Fibroblast of lung (primary cell): ENCODE measurements at regions not wholly inside any gene's neighbourhood (a gene's known extent, or its start where the extent isn't known, plus 50 kb on each side); places are given as distances from the start of the nearest gene placed in this dataset.

ENCODE experiments used
- DNase-seq, 2 donors: peaks; one replicate each; pipeline versions ENCODE4 v3.0.0 to v3.0.0-alpha.2; 2010; ENCODE audit warnings: low read depth in 2 of 2
- H2AFZ ChIP-seq: 2 replicates; pipeline ENCODE4 v1.5.1; 2012; ENCODE audit warnings: low read length, control low read depth, inconsistent platforms
- H3K27ac ChIP-seq: 2 replicates; pipeline ENCODE4 v1.5.1; 2011; ENCODE audit warnings: low read length, control low read depth; ENCODE audit not compliant: insufficient read depth
- H3K27me3 ChIP-seq: 2 replicates; pipeline ENCODE4 v1.5.1; 2011; ENCODE audit warnings: mild to moderate bottlenecking, low read length; ENCODE audit not compliant: control insufficient read depth, insufficient read depth
- H3K36me3 ChIP-seq: 2 replicates; pipeline ENCODE4 v1.5.1; 2011; ENCODE audit warnings: low read length; ENCODE audit not compliant: control insufficient read depth, insufficient read depth
- H3K4me1 ChIP-seq: 2 replicates; pipeline ENCODE4 v1.5.1; 2011; ENCODE audit warnings: low read length; ENCODE audit not compliant: control insufficient read depth, insufficient read depth; ENCODE audit errors: extremely low read depth
- H3K4me2 ChIP-seq: 2 replicates; pipeline ENCODE4 v1.5.1; 2011; ENCODE audit warnings: low read length, control low read depth; ENCODE audit not compliant: insufficient read depth; ENCODE audit errors: extremely low read depth
- H3K4me3 ChIP-seq, 4 experiments: fragments of 200-600 bp in 1 of 4; sonication (generic) in 1 of 4; replicated peaks in 1 of 4; 2 replicates each; pipeline ENCODE4 v1.5.1; 2011 to 2016; ENCODE audit warnings: low read length in 4 of 4, low read depth in 3 of 4, mild to moderate bottlenecking in 3 of 4, control low read depth in 2 of 4, inconsistent platforms in 1 of 4, mixed read lengths in 1 of 4; ENCODE audit not compliant: insufficient read depth in 1 of 4; ENCODE audit errors: control extremely low read depth in 1 of 4
- H3K79me2 ChIP-seq: 2 replicates; pipeline ENCODE4 v1.5.1; 2012; ENCODE audit warnings: mild to moderate bottlenecking, low read length, inconsistent platforms; ENCODE audit not compliant: control insufficient read depth, insufficient read depth
- H3K9ac ChIP-seq: 2 replicates; pipeline ENCODE4 v1.5.1; 2011; ENCODE audit warnings: mild to moderate bottlenecking, low read length, control low read depth; ENCODE audit not compliant: insufficient read depth
- H3K9me3 ChIP-seq: 2 replicates; pipeline ENCODE4 v1.5.1; 2012; ENCODE audit warnings: low read depth, low read length; ENCODE audit not compliant: control insufficient read depth, insufficient read depth
- H4K20me1 ChIP-seq: 2 replicates; pipeline ENCODE4 v1.5.1; 2011; ENCODE audit warnings: low read length; ENCODE audit not compliant: control insufficient read depth, insufficient read depth; ENCODE audit errors: extremely low read depth
- CTCF ChIP-seq, 2 donors: IDR thresholded peaks in 1 of 2; conservative IDR thresholded peaks in 1 of 2; 1 replicate in 1 of 2; 2 replicates in 1 of 2; pipeline ENCODE4 v1.5.1; 2011 to 2012; ENCODE audit warnings: low read length in 2 of 2, control low read depth in 1 of 2, inconsistent platforms in 1 of 2, low read depth in 1 of 2, mild to moderate bottlenecking in 1 of 2
- EZH2 ChIP-seq: IDR thresholded peaks from 2 replicates; pipeline ENCODE4 v1.5.1; 2012; ENCODE audit warnings: low read length, control low read depth, mild to moderate bottlenecking; ENCODE audit errors: missing control alignments

GRCh38 chr15:47839233-47839825 is 122.0 kb downstream of the SEMA6D start:
- TF ChIP-seq EZH2: no peak
- no peak for TF ChIP-seq CTCF (conservative IDR thresholded peaks at IDR 0.05 in 1 of 2, IDR thresholded peaks at IDR 0.05 in 1 of 2; ENCODE audit: low read depth in 1 of 2, low read length in 2 of 2)
- H2AFZ ChIP-seq: no peak overlapping the region
- DNase-seq: no peak

DNA sequence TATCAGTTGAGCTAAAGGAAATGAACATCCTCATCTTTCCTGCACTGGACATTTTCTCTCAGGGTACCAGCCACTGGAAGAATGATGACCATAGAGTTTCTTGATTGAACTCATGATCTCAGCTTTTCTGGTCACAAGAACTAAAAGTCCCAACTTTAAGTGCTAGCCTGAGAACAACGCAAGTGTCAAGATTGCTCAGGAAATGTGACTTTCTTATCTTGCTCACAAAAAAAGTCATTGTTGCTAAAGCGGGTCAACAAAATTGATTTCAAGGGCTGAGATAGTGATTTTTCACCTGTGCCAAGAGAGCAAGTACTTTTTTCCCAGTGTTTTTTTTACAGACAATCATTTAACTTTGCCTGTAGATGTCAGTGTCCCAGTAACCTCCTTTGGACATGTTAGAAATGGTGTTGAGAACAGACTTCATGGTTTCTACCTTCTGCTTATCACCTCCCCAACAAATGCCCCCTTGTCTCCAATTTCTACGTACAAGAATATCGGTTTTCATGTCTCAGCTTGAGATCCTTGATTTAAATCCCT is 125.9 kb downstream of the SEMA6D start:
- Histone ChIP-seq H3K27ac (no peak overlapping the region), H3K4me2 (no peak overlapping the region), H3K79me2 (no peaks in the 10 kb centered on the region), H3K9me3 (no peaks in the 10 kb centered on the region), H3K9ac (no peak overlapping the region), H3K36me3 (no peaks in the 10 kb centered on the region), H4K20me1 (no peaks in the 10 kb centered on the region), H3K4me3 (no peak overlapping the region), H3K4me1 (no peaks in the 10 kb centered on the region), H3K27me3 (no peaks in the 10 kb centered on the region), H2AFZ (no peak overlapping the region)
- no peak for TF ChIP-seq EZH2
- no peak for TF ChIP-seq CTCF (conservative IDR thresholded peaks at IDR 0.05 in 1 of 2, IDR thresholded peaks at IDR 0.05 in 1 of 2; ENCODE audit: low read depth in 1 of 2, low read length in 2 of 2)
- no peak for DNase-seq

More at GRCh38 chr15:47839233-47839825, 122.0 kb downstream of the SEMA6D start:
- Histone ChIP-seq H3K36me3 (no peaks in the 10 kb centered on the region), H3K9me3 (no peaks in the 10 kb centered on the region), H4K20me1 (no peaks in the 10 kb centered on the region), H3K27ac (no peak overlapping the region), H3K4me3 (no peak overlapping the region), H3K4me1 (no peaks in the 10 kb centered on the region), H3K9ac (no peak overlapping the region), H3K27me3 (no peaks in the 10 kb centered on the region), H3K4me2 (no peak overlapping the region), H3K79me2 (no peaks in the 10 kb centered on the region)

DNA sequence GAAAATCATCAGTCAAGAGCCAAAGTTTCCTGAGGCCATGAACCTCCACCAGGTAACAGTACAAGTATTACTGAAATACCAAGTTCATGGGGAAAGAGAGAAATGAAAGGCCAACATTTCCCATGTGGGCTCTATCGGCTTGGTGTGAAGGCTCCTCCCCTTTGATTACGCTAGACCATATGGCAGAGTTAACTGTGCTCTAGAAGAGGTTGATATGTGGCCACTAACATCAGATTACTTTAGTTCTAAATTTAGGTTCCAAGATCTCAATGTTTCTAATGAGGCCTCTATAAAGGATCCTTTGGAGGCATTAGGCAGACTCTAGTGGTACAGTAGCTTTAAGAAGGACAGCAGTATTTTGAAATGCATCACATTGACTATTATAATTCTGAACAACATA is 127.1 kb downstream of the SEMA6D start:
- H3K4me2 ChIP-seq: no peak overlapping the region
- H4K20me1 ChIP-seq: no peaks in the 10 kb centered on the region
- H3K9me3 ChIP-seq: no peaks in the 10 kb centered on the region
- no peaks in the 10 kb centered on the region for H3K27me3 ChIP-seq
- no peak overlapping the region for H3K4me3 ChIP-seq
- H3K4me1 ChIP-seq: no peaks in the 10 kb centered on the region
- no peak overlapping the region for H3K27ac ChIP-seq
- no peak overlapping the region for H2AFZ ChIP-seq
- H3K9ac ChIP-seq: no peak overlapping the region
- H3K36me3 ChIP-seq: no peaks in the 10 kb centered on the region
- no peak for TF ChIP-seq EZH2
- TF ChIP-seq CTCF (conservative IDR thresholded peaks at IDR 0.05 in 1 of 2, IDR thresholded peaks at IDR 0.05 in 1 of 2; ENCODE audit: low read depth in 1 of 2, low read length in 2 of 2): no peak
- no peak for DNase-seq
- no peaks in the 10 kb centered on the region for H3K79me2 ChIP-seq
